Gastrocnemius medialis (tissue), 4 donors: ENCODE measurements at regions not wholly inside any gene's neighbourhood (a gene's known extent, or its start where the extent isn't known, plus 50 kb on each side); places are given as distances from the start of the nearest gene placed in this dataset.

Experiments
- POLR2A ChIP-seq, 2 donors: fragments of 450-650 bp; IDR thresholded peaks; one replicate each; pipeline ENCODE4 v1.6.1; 2017; ENCODE audit warnings: antibody characterized with exemption in 2 of 2, mild to moderate bottlenecking in 2 of 2, moderate library complexity in 2 of 2
- TF ChIP-seq, protein P1 (sequence below), 5 experiments: fragments of 450-650 bp in 3 of 5; fragments of 200-600 bp in 2 of 5; sonication (generic) in 2 of 5; IDR thresholded peaks in 4 of 5; conservative IDR thresholded peaks in 1 of 5; 1 replicate in 4 of 5; 2 replicates in 1 of 5; pipeline ENCODE4 v1.5.1; 2016 to 2019; ENCODE audit warnings: antibody characterized with exemption in 5 of 5, mild to moderate bottlenecking in 3 of 5, moderate library complexity in 3 of 5

DNA sequence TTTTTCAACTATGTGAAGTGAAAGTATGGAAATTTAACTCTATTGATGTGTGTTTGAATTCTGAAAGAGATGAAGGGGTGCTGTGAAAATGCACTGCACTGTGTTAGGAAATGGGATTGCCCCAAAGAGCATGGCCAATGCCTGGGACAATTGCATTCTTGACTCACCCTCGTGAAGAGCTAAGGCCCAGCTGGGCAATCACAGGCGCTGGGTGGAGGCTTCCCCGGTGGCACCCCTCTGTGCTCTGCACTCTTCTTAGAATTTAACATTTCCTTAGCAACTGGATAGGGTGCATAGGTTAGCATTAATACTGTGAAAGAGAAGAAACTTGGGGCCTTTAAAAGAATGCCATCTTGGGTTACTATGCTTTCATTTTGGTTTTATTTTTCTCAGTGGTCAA is 179.9 kb upstream of the GOLIM4 start:
- TF ChIP-seq, protein P1, sequence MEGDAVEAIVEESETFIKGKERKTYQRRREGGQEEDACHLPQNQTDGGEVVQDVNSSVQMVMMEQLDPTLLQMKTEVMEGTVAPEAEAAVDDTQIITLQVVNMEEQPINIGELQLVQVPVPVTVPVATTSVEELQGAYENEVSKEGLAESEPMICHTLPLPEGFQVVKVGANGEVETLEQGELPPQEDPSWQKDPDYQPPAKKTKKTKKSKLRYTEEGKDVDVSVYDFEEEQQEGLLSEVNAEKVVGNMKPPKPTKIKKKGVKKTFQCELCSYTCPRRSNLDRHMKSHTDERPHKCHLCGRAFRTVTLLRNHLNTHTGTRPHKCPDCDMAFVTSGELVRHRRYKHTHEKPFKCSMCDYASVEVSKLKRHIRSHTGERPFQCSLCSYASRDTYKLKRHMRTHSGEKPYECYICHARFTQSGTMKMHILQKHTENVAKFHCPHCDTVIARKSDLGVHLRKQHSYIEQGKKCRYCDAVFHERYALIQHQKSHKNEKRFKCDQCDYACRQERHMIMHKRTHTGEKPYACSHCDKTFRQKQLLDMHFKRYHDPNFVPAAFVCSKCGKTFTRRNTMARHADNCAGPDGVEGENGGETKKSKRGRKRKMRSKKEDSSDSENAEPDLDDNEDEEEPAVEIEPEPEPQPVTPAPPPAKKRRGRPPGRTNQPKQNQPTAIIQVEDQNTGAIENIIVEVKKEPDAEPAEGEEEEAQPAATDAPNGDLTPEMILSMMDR (IDR thresholded peaks at IDR 0.05 in 4 of 5, conservative IDR thresholded peaks at IDR 0.05 in 1 of 5): no peak
- no peak for TF ChIP-seq POLR2A (IDR thresholded peaks at IDR 0.05)
